Coronary artery (tissue), 2 donors: ENCODE measurements at regions not wholly inside any gene's neighbourhood (a gene's known extent, or its start where the extent isn't known, plus 50 kb on each side); places are given as distances from the start of the nearest gene placed in this dataset.

Experiments
- DNase-seq: peaks from one replicate; pipeline ENCODE4 v3.0.0-alpha.2; 2017; ENCODE audit warnings: low spot score
- H3K27ac ChIP-seq, 2 donors: fragments of 200-600 bp; sonication (generic); one replicate each; pipeline ENCODE4 v1.5.1; 2016 to 2019
- H3K4me3 ChIP-seq: fragments of 200-600 bp; sonication (generic); 2 replicates; pipeline ENCODE4 v1.5.1; 2016; ENCODE audit warnings: mild to moderate bottlenecking, moderate library complexity
- CTCF ChIP-seq: fragments of 200-600 bp; sonication (generic); IDR thresholded peaks from one replicate; pipeline ENCODE4 v1.5.1; 2019; ENCODE audit warnings: antibody characterized with exemption

- Histone ChIP-seq H3K4me3 (no peak overlapping the region), H3K27ac (no peak overlapping the region)
- TF ChIP-seq CTCF: no peak
- peak; percentile 52 for DNase-seq
These were observed 62.2 kb upstream of the DIO3 start for GRCh38 chr14:101499080-101499479.

GRCh38 chr14:101499513-101499912, 61.8 kb upstream of the DIO3 start:
- TF ChIP-seq CTCF: no peak
- DNase-seq: peak; percentile 21
- no peak overlapping the region for H3K27ac ChIP-seq
- no peak overlapping the region for H3K4me3 ChIP-seq

- Histone ChIP-seq H3K27ac (no peak overlapping the region), H3K4me3 (no peak overlapping the region)
- peak; percentile 33 for DNase-seq
- no peak for TF ChIP-seq CTCF
These were observed 61.2 kb upstream of the DIO3 start for GRCh38 chr14:101500061-101500460.

- peak; percentile 33 for DNase-seq
- H3K4me3 ChIP-seq: no peak overlapping the region
- no peak overlapping the region for H3K27ac ChIP-seq
- no peak for TF ChIP-seq CTCF
These were observed 60.6 kb upstream of the DIO3 start for GRCh38 chr14:101500681-101501080.

GRCh38 chr14:101501341-101501740, 60.0 kb upstream of the DIO3 start:
- no peak overlapping the region for H3K27ac ChIP-seq
- no peak overlapping the region for H3K4me3 ChIP-seq
- peak; percentile 68 for DNase-seq
- no peak for TF ChIP-seq CTCF

GRCh38 chr14:101501858-101502615, 59.3 kb upstream of the DIO3 start:
- DNase-seq: peak; percentile 65
- H3K4me3 ChIP-seq: no peak overlapping the region
- TF ChIP-seq CTCF: no peak
- H3K27ac ChIP-seq: no peak overlapping the region

GRCh38 chr14:101502761-101503392, 58.4 kb upstream of the DIO3 start:
- TF ChIP-seq CTCF: no peak
- no peak overlapping the region for H3K27ac ChIP-seq
- no peak overlapping the region for H3K4me3 ChIP-seq
- DNase-seq: peak; percentile 62
